ENCODE measurements at regions not wholly inside any gene's neighbourhood (a gene's known extent, or its start where the extent isn't known, plus 50 kb on each side); places are given as distances from the start of the nearest gene placed in this dataset.

GRCh38 chr21:35252831-35253230 is 203.7 kb upstream of the RUNX1 start:
- H3K27ac ChIP-seq: no peak overlapping the region
- WGBS, 2 donors: 80 to 85% methylated on average over 2 of the region's 2 CpGs
- peaks cover 0 to 29% (median 7%) of the 10 kb centered on the region in 4 donors for H3K4me1 ChIP-seq
- no peak for DNase-seq (ENCODE audit: low spot score in 2 of 2)
- H3K27me3 ChIP-seq: no peaks in the 10 kb centered on the region
- TF ChIP-seq POLR2A (IDR thresholded peaks at IDR 0.05) (no peak), CTCF (IDR thresholded peaks at IDR 0.05) (no peak), EP300 (IDR thresholded peaks at IDR 0.05) (no peak)
- H3K9me3 ChIP-seq: no peaks in the 10 kb centered on the region
- no peaks in the 10 kb centered on the region for H3K36me3 ChIP-seq
- no peak overlapping the region for H3K4me3 ChIP-seq

GRCh38 chr21:35249636-35250035 is 200.5 kb upstream of the RUNX1 start:
- 62 to 68% methylated on average over 1 of the region's 1 CpG for WGBS, 2 donors

GRCh38 chr21:35245879-35246278 is 196.8 kb upstream of the RUNX1 start:
- DNase-seq (ENCODE audit: low spot score in 2 of 2): no peak
- Histone ChIP-seq H3K27me3 (no peaks in the 10 kb centered on the region), H3K4me3 (no peak overlapping the region), H3K36me3 (no peaks in the 10 kb centered on the region), H3K9me3 (no peaks in the 10 kb centered on the region), H3K4me1 (peaks cover 0 to 9% (median 0%) of the 10 kb centered on the region in 4 donors), H3K27ac (no peak overlapping the region)
- TF ChIP-seq CTCF (IDR thresholded peaks at IDR 0.05) (no peak), EP300 (IDR thresholded peaks at IDR 0.05) (no peak), POLR2A (IDR thresholded peaks at IDR 0.05) (no peak)
- WGBS, 2 donors: 50 to 53% methylated on average over 1 of the region's 1 CpG

More at GRCh38 chr21:35249636-35250035, 200.5 kb upstream of the RUNX1 start:
- H3K4me1 ChIP-seq: peaks cover 0 to 13% (median 0%) of the 10 kb centered on the region in 4 donors
- DNase-seq (ENCODE audit: low spot score in 2 of 2): no peak
- no peak overlapping the region for H3K27ac ChIP-seq
- TF ChIP-seq EP300 (IDR thresholded peaks at IDR 0.05): no peak
- TF ChIP-seq POLR2A (IDR thresholded peaks at IDR 0.05): no peak
- no peak for TF ChIP-seq CTCF (IDR thresholded peaks at IDR 0.05)
- H3K4me3 ChIP-seq: no peak overlapping the region
- H3K36me3 ChIP-seq: no peaks in the 10 kb centered on the region
- no peaks in the 10 kb centered on the region for H3K27me3 ChIP-seq
- no peaks in the 10 kb centered on the region for H3K9me3 ChIP-seq

GRCh38 chr21:35244514-35244913 is 195.4 kb upstream of the RUNX1 start:
- no peak overlapping the region for H3K27ac ChIP-seq
- no peak for TF ChIP-seq CTCF (IDR thresholded peaks at IDR 0.05)
- H3K27me3 ChIP-seq: no peaks in the 10 kb centered on the region
- 71 to 75% methylated on average over 4 of the region's 4 CpGs for WGBS, 2 donors
- no peaks in the 10 kb centered on the region for H3K36me3 ChIP-seq
- peaks cover 0 to 16% (median 0%) of the 10 kb centered on the region in 4 donors for H3K4me1 ChIP-seq
- DNase-seq (ENCODE audit: low spot score in 2 of 2): no peak
- no peak overlapping the region for H3K4me3 ChIP-seq
- no peaks in the 10 kb centered on the region for H3K9me3 ChIP-seq

DNA sequence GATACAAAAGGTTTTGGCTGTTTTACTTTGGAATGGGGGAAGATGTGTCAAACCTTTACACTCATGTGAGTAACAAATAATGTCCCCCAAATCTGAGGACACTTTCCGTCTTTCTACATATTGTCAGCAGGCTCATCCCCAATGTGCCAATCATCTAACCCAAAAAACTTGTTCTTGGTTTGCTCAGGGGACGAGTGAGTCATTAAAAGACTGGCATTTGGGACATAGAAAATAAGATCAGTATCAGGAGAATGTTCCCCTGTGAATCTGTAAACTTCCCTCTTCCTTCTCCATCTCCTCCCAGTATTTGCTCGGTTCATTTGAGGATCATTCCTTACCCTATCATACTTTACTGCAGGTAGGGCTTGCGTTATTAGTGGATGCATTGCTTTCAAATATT is 194.1 kb upstream of the RUNX1 start:
- Histone ChIP-seq H3K27ac (no peak overlapping the region), H3K36me3 (no peaks in the 10 kb centered on the region), H3K4me1 (peaks cover 0 to 17% (median 0%) of the 10 kb centered on the region in 4 donors), H3K27me3 (no peaks in the 10 kb centered on the region), H3K9me3 (no peaks in the 10 kb centered on the region), H3K4me3 (no peak overlapping the region)
- TF ChIP-seq POLR2A (IDR thresholded peaks at IDR 0.05): no peak
- TF ChIP-seq CTCF (IDR thresholded peaks at IDR 0.05): no peak
- TF ChIP-seq EP300 (IDR thresholded peaks at IDR 0.05): no peak
- no peak for DNase-seq (ENCODE audit: low spot score in 2 of 2)
- 92 to 93% methylated on average over 4 of the region's 4 CpGs for WGBS, 2 donors

Measured in tibial nerve (tissue), 4 donors.